BLaER1 (cell line): ENCODE measurements at regions not wholly inside any gene's neighbourhood (a gene's known extent, or its start where the extent isn't known, plus 50 kb on each side); places are given as distances from the start of the nearest gene placed in this dataset.

ENCODE experiments used
- H3K27ac ChIP-seq: shearing (Covaris generic); formaldehyde crosslinking; 2 replicates; pipeline ENCODE4 v1.8.1; 2022
- H3K27me3 ChIP-seq: shearing (Covaris generic); formaldehyde crosslinking; 2 replicates; pipeline ENCODE4 v1.8.1; 2022
- H3K36me3 ChIP-seq: shearing (Covaris generic); formaldehyde crosslinking; 2 replicates; pipeline ENCODE4 v1.8.1; 2022
- H3K4me1 ChIP-seq: shearing (Covaris generic); formaldehyde crosslinking; 2 replicates; pipeline ENCODE4 v1.8.1; 2022
- H3K4me2 ChIP-seq: shearing (Covaris generic); formaldehyde crosslinking; 2 replicates; pipeline ENCODE4 v1.8.1; 2022
- H3K4me3 ChIP-seq: shearing (Covaris generic); formaldehyde crosslinking; 2 replicates; pipeline ENCODE4 v1.8.1; 2022
- H3K9ac ChIP-seq: shearing (Covaris generic); formaldehyde crosslinking; 2 replicates; pipeline ENCODE4 v1.8.1; 2022
- H3K9me3 ChIP-seq: shearing (Covaris generic); formaldehyde crosslinking; 2 replicates; pipeline ENCODE4 v1.8.1; 2022
- H4K20me1 ChIP-seq: shearing (Covaris generic); formaldehyde crosslinking; 2 replicates; pipeline ENCODE4 v1.8.1; 2022
- Cebpa-rat ChIP-seq: shearing (Covaris generic); IDR thresholded peaks from 2 replicates; pipeline ENCODE4 v1.8.1; 2022

- no peak overlapping the region for H3K4me3 ChIP-seq
Observed at GRCh38 chr4:64625438-64625837, 216.2 kb upstream of the TECRL start.

GRCh38 chr4:64617800-64618199 lies 208.6 kb upstream of the TECRL start:
- Histone ChIP-seq H3K27ac (no peak overlapping the region), H3K4me2 (no peak overlapping the region), H3K27me3 (no peaks in the 10 kb centered on the region), H3K36me3 (no peaks in the 10 kb centered on the region), H3K9ac (no peak overlapping the region), H3K4me1 (no peaks in the 10 kb centered on the region), H3K4me3 (no peak overlapping the region), H3K9me3 (no peaks in the 10 kb centered on the region), H4K20me1 (no peaks in the 10 kb centered on the region)
- no peak for TF ChIP-seq Cebpa-rat

More at GRCh38 chr4:64625438-64625837, 216.2 kb upstream of the TECRL start:
- no peaks in the 10 kb centered on the region for H3K9me3 ChIP-seq
- H3K27ac ChIP-seq = no peak overlapping the region
- no peak overlapping the region for H3K4me2 ChIP-seq
- TF ChIP-seq Cebpa-rat = no peak
- no peaks in the 10 kb centered on the region for H3K27me3 ChIP-seq
- H3K9ac ChIP-seq = no peak overlapping the region
- H3K4me1 ChIP-seq = no peaks in the 10 kb centered on the region
- H3K36me3 ChIP-seq = no peaks in the 10 kb centered on the region
- H4K20me1 ChIP-seq = no peaks in the 10 kb centered on the region

GRCh38 chr4:64614276-64614675 lies 205.0 kb upstream of the TECRL start:
- H3K9me3 ChIP-seq = no peaks in the 10 kb centered on the region
- H3K27ac ChIP-seq = no peak overlapping the region
- TF ChIP-seq Cebpa-rat = no peak
- H3K4me1 ChIP-seq = no peaks in the 10 kb centered on the region
- no peak overlapping the region for H3K4me3 ChIP-seq
- H3K27me3 ChIP-seq = no peaks in the 10 kb centered on the region
- H3K36me3 ChIP-seq = no peaks in the 10 kb centered on the region
- H3K9ac ChIP-seq = no peak overlapping the region
- H3K4me2 ChIP-seq = no peak overlapping the region
- H4K20me1 ChIP-seq = no peaks in the 10 kb centered on the region

GRCh38 chr4:64613046-64613445 lies 203.8 kb upstream of the TECRL start:
- TF ChIP-seq Cebpa-rat = no peak
- Histone ChIP-seq H3K9ac (no peak overlapping the region), H3K9me3 (no peaks in the 10 kb centered on the region), H3K4me2 (no peak overlapping the region), H3K4me3 (no peak overlapping the region), H3K27ac (no peak overlapping the region), H3K27me3 (no peaks in the 10 kb centered on the region), H3K4me1 (no peaks in the 10 kb centered on the region), H4K20me1 (no peaks in the 10 kb centered on the region), H3K36me3 (no peaks in the 10 kb centered on the region)

- Histone ChIP-seq H4K20me1 (no peaks in the 10 kb centered on the region), H3K27me3 (no peaks in the 10 kb centered on the region), H3K9me3 (no peaks in the 10 kb centered on the region), H3K27ac (no peak overlapping the region), H3K9ac (no peak overlapping the region), H3K36me3 (no peaks in the 10 kb centered on the region), H3K4me1 (no peaks in the 10 kb centered on the region), H3K4me3 (no peak overlapping the region), H3K4me2 (no peak overlapping the region)
- no peak for TF ChIP-seq Cebpa-rat
Observed at GRCh38 chr4:64598066-64598465, 188.8 kb upstream of the TECRL start.

GRCh38 chr4:64594723-64595122 lies 185.5 kb upstream of the TECRL start:
- no peaks in the 10 kb centered on the region for H3K36me3 ChIP-seq
- H3K4me2 ChIP-seq = no peak overlapping the region
- no peaks in the 10 kb centered on the region for H4K20me1 ChIP-seq
- H3K9ac ChIP-seq = no peak overlapping the region
- no peak for TF ChIP-seq Cebpa-rat
- no peak overlapping the region for H3K27ac ChIP-seq
- no peaks in the 10 kb centered on the region for H3K27me3 ChIP-seq
- H3K9me3 ChIP-seq = 0 out of 2 replicates have a peak, but pooled peaks cover 4% of the 10 kb centered on the region
- H3K4me3 ChIP-seq = no peak overlapping the region
- H3K4me1 ChIP-seq = no peaks in the 10 kb centered on the region

GRCh38 chr4:64588507-64588906 lies 179.3 kb upstream of the TECRL start:
- Histone ChIP-seq H3K27ac (no peak overlapping the region), H3K4me3 (no peak overlapping the region), H3K27me3 (no peaks in the 10 kb centered on the region), H4K20me1 (no peaks in the 10 kb centered on the region), H3K4me2 (no peak overlapping the region), H3K4me1 (no peaks in the 10 kb centered on the region), H3K36me3 (no peaks in the 10 kb centered on the region), H3K9ac (no peak overlapping the region), H3K9me3 (0 out of 2 replicates have a peak, but pooled peaks cover 9% of the 10 kb centered on the region)
- TF ChIP-seq Cebpa-rat = no peak

GRCh38 chr4:64584981-64585557 lies 175.8 kb upstream of the TECRL start:
- H3K4me3 ChIP-seq = no peak overlapping the region
- no peak for TF ChIP-seq Cebpa-rat
- H3K4me2 ChIP-seq = no peak overlapping the region
- no peak overlapping the region for H3K27ac ChIP-seq
- no peaks in the 10 kb centered on the region for H3K36me3 ChIP-seq
- no peaks in the 10 kb centered on the region for H4K20me1 ChIP-seq
- no peaks in the 10 kb centered on the region for H3K27me3 ChIP-seq
- H3K9ac ChIP-seq = no peak overlapping the region
- 0 out of 2 replicates have a peak, but pooled peaks cover 8% of the 10 kb centered on the region for H3K9me3 ChIP-seq
- no peaks in the 10 kb centered on the region for H3K4me1 ChIP-seq

GRCh38 chr4:64584125-64584524 lies 174.9 kb upstream of the TECRL start:
- Histone ChIP-seq H3K4me1 (no peaks in the 10 kb centered on the region), H3K27ac (no peak overlapping the region), H3K4me2 (no peak overlapping the region), H3K9ac (no peak overlapping the region), H3K36me3 (no peaks in the 10 kb centered on the region), H3K9me3 (no peaks in the 10 kb centered on the region), H3K4me3 (no peak overlapping the region), H3K27me3 (no peaks in the 10 kb centered on the region), H4K20me1 (no peaks in the 10 kb centered on the region)
- no peak for TF ChIP-seq Cebpa-rat

- Histone ChIP-seq H3K4me1 (no peaks in the 10 kb centered on the region), H3K9ac (no peak overlapping the region), H4K20me1 (no peaks in the 10 kb centered on the region), H3K27me3 (no peaks in the 10 kb centered on the region), H3K9me3 (no peaks in the 10 kb centered on the region), H3K4me3 (no peak overlapping the region), H3K36me3 (no peaks in the 10 kb centered on the region), H3K27ac (no peak overlapping the region), H3K4me2 (no peak overlapping the region)
- no peak for TF ChIP-seq Cebpa-rat
Observed at GRCh38 chr4:64582492-64582891, 173.2 kb upstream of the TECRL start.

- no peaks in the 10 kb centered on the region for H3K4me1 ChIP-seq
- no peak overlapping the region for H3K27ac ChIP-seq
Observed at GRCh38 chr4:64581422-64581821, 172.2 kb upstream of the TECRL start.

More at GRCh38 chr4:64581422-64581821, 172.2 kb upstream of the TECRL start:
- Histone ChIP-seq H4K20me1 (no peaks in the 10 kb centered on the region), H3K4me3 (no peak overlapping the region), H3K9ac (no peak overlapping the region), H3K27me3 (no peaks in the 10 kb centered on the region), H3K9me3 (no peaks in the 10 kb centered on the region), H3K36me3 (no peaks in the 10 kb centered on the region), H3K4me2 (no peak overlapping the region)
- TF ChIP-seq Cebpa-rat = no peak
